Mesothelial cell of epicardium (in vitro differentiated cells): ENCODE measurements at regions not wholly inside any gene's neighbourhood (a gene's known extent, or its start where the extent isn't known, plus 50 kb on each side); places are given as distances from the start of the nearest gene placed in this dataset.
A peak's percentile ranks its signal among the peaks of the same experiment; 100 is the strongest.
"Not testable (repeated sequence)": the region's sequence is repeated elsewhere in the genome, so short reads cannot be mapped to it uniquely, and the experiment has no call there.

Experiments
- DNase-seq, 2 experiments: peaks; one replicate each; pipeline ENCODE4 v3.0.0; 2021; ENCODE audit warnings: low spot score in 2 of 2; ENCODE audit not compliant: unreplicated experiment in 2 of 2
- H3K27ac Mint-ChIP-seq: 2 replicates; pipeline ENCODE4 v1.8.0; 2021; ENCODE audit warnings: mixed read lengths
- H3K27me3 Mint-ChIP-seq: 2 replicates; pipeline ENCODE4 v1.8.0; 2021; ENCODE audit warnings: low read depth, mixed read lengths
- H3K36me3 Mint-ChIP-seq: 2 replicates; pipeline ENCODE4 v1.8.0; 2021; ENCODE audit warnings: mixed read lengths
- H3K4me1 Mint-ChIP-seq: 2 replicates; pipeline ENCODE4 v1.8.0; 2021; ENCODE audit warnings: mixed read lengths
- H3K4me3 Mint-ChIP-seq: 2 replicates; pipeline ENCODE4 v1.8.0; 2021; ENCODE audit warnings: mild to moderate bottlenecking, moderate library complexity, mixed read lengths
- H3K9me3 Mint-ChIP-seq: 2 replicates; pipeline ENCODE4 v1.8.0; 2021; ENCODE audit warnings: mixed read lengths
- TF ChIP-seq, protein P1 (sequence below): fragments of 200-600 bp; sonication (generic); IDR thresholded peaks from one replicate; pipeline ENCODE4 v1.5.0; 2021; ENCODE audit warnings: antibody characterized with exemption; ENCODE audit not compliant: unreplicated experiment

DNA sequence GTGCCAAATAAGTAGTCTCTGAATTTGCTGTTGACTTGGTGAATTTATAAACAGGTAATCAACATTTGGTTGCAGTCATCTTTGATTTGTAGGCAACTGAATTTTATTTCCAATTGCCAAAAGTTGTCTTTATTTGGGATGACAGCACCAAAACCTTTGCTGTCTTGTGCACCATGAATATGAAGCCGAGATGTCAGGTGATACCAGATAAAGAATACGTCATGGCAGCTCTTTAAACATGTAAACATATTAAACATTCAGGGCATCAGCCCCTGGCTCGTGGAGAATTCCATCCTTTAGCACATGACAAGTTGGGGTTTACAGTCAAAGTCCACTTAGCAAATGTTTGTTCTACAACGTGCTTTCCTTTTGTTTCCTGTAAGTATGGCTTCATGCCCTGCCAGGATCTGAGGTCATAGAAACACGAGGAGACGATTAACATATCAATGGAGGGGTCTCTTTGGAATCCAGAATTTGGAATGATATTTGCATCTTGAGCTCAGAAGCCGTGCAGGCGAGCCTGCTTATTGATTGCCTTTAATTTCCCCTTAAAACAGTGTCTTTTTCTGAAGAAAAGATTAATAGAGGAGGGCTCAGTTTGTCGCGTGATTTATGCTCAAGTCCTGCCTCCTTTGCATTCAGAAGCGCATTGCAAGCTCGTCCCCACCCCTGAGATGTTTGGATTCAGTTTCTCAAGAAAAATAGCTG, 170.2 kb upstream of the ZNF217 start:
- Mint-ChIP-seq H3K36me3 (no peaks in the 10 kb centered on the region), H3K4me1 (peaks cover 20% of the 10 kb centered on the region), H3K4me3 (peak overlapping the region; percentile 10), H3K27me3 (no peaks in the 10 kb centered on the region), H3K9me3 (no peaks in the 10 kb centered on the region), H3K27ac (peak overlapping the region; percentile 37)
- TF ChIP-seq, protein P1, sequence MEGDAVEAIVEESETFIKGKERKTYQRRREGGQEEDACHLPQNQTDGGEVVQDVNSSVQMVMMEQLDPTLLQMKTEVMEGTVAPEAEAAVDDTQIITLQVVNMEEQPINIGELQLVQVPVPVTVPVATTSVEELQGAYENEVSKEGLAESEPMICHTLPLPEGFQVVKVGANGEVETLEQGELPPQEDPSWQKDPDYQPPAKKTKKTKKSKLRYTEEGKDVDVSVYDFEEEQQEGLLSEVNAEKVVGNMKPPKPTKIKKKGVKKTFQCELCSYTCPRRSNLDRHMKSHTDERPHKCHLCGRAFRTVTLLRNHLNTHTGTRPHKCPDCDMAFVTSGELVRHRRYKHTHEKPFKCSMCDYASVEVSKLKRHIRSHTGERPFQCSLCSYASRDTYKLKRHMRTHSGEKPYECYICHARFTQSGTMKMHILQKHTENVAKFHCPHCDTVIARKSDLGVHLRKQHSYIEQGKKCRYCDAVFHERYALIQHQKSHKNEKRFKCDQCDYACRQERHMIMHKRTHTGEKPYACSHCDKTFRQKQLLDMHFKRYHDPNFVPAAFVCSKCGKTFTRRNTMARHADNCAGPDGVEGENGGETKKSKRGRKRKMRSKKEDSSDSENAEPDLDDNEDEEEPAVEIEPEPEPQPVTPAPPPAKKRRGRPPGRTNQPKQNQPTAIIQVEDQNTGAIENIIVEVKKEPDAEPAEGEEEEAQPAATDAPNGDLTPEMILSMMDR = no peak
- DNase-seq = no peak

DNA sequence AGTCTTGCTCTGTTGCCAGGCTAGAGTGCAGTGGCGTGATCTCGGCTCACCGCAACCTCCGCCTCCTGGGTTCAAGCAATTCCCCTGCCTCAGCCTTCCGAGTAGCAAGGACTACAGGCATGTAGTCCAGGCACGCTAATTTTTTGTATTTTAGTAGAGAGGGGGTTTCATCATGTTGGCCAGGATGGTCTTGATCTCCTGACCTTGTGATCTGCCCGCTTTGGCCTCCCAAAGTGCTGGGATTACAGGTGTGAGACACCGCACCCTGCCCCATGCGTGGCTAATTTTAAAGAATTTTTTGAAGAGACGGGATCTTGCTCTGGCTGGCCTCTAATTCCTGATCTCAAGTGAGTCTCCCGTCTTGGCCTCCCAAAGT, 168.8 kb upstream of the ZNF217 start:
- not testable (repeated sequence) for DNase-seq, H3K9me3 Mint-ChIP-seq, H3K27ac Mint-ChIP-seq, H3K4me3 Mint-ChIP-seq, H3K27me3 Mint-ChIP-seq, H3K36me3 Mint-ChIP-seq
- H3K4me1 Mint-ChIP-seq = peaks cover 19% of the 10 kb centered on the region

DNA sequence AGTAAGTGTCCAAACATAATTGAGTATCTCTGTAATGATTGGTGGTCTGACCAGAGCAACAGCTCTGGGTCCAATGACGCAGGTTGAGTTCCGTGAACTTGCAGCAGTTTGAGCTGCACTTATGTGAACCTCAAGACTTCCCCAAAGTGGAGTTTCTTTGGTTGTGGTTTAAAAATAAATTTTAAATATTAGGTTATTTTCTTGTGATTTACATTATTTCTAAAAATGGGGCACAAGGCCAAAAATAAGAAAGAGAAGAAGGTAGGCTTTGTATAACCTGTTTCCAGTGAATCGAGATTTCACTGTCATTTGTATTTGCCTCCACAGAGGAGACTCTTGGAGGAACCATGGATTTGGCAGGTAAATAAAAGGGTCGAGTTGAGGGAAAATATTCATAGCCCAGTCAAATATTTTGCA, 166.4 kb upstream of the ZNF217 start:
- Mint-ChIP-seq H3K36me3 (no peaks in the 10 kb centered on the region), H3K27ac (no peak overlapping the region), H3K9me3 (no peaks in the 10 kb centered on the region), H3K4me3 (no peak overlapping the region), H3K4me1 (peaks cover 22% of the 10 kb centered on the region), H3K27me3 (no peaks in the 10 kb centered on the region)
- TF ChIP-seq, protein P1 = no peak
- no peak for DNase-seq

DNA sequence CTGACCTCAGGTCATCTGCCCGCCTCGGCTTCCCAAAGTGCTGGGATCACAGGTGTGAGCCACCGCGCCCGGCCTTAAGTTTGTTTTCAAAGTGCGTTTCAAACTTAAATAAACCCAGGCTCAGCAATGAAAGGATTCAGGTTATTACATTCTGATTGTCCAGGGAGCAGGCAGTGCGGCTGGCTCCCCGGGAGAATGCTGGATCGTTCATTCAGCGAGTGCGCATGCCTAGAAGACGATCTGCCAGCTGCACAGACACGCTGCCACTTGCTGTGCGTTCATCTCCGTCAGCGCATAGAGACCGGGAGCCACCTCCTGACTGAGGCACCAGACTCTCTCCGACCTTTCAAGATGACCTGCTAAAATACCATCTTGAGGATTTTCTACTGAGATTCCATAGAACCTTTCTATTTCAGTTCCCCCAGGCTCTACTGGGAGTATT, 163.9 kb upstream of the ZNF217 start:
- Mint-ChIP-seq H3K27me3 (no peaks in the 10 kb centered on the region), H3K4me3 (no peak overlapping the region), H3K4me1 (peaks cover 18% of the 10 kb centered on the region), H3K9me3 (no peaks in the 10 kb centered on the region), H3K27ac (peak overlapping the region; percentile 40), H3K36me3 (no peaks in the 10 kb centered on the region)
- no peak for DNase-seq
- TF ChIP-seq, protein P1 = no peak

DNA sequence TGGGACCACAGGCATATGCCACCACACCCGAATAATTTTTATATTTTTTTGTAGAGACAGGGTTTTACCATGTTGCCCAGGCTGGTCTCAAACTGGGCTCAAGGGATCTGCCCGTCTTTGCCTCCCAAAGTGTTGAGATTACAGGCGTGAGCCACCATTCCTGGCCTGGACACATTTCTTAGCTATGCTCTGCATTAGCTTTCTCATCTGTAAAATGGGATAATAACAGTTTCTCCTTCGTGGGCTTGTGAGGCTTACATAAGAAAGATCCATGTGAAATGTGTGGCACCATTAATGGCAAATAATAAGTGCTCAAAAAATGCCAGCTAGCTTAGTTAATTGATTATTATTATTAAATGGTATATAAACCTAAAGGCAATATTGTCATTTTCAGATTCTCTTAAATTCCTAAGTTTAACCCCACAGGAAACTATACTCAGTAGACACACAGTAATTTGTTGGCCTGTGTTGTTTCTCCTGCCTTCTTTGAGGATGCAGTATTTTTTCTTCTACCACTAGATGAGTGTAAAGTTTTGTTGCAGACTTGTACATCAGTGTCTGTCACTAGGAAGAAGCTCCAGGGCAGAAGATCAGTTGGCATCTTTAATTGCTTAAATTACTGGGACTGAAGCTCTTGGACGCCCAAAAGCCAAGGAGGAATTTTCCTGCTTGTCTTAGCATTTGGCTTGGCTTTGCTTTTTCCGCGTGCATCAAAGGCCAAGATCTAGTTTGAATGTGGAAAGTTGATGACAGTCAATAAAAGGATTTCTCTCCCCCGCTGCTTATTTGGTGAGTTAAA, 162.3 kb upstream of the ZNF217 start:
- Mint-ChIP-seq H3K4me1 (peaks cover 29% of the 10 kb centered on the region), H3K27ac (no peak overlapping the region), H3K36me3 (no peaks in the 10 kb centered on the region), H3K27me3 (no peaks in the 10 kb centered on the region), H3K9me3 (no peaks in the 10 kb centered on the region), H3K4me3 (no peak overlapping the region)
- TF ChIP-seq, protein P1 = no peak
- DNase-seq = no peak

DNA sequence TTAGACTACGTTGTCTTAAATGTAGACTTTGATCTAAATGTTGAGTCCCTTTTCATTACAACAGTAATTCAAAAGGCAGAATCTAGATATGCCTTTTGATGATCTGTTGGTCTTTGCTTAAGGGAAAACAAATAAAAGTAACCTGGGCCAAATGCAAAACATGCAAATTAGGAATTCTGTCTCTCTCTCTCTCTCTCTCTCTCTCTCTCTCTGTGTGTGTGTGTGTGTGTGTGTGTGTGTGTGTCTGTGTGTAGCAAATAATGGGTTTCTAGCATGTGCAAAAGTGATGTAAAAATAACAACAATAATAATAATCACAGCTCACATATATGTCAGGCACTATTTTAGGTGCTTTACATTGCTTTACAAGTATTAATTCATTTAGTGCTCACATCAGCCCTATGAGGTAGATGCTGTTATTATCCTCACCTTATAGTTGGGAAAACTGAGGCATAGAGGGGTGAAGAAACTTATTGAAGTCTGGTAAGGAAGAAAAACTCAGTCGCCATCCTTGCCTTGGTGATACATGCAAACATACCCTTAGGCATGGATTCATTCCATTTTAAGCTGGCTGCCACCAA, 160.3 kb upstream of the ZNF217 start:
- TF ChIP-seq, protein P1 = no peak
- Mint-ChIP-seq H3K4me1 (peaks cover 40% of the 10 kb centered on the region), H3K9me3 (no peaks in the 10 kb centered on the region), H3K27ac (no peak overlapping the region), H3K27me3 (no peaks in the 10 kb centered on the region), H3K4me3 (no peak overlapping the region), H3K36me3 (no peaks in the 10 kb centered on the region)
- DNase-seq = no peak
